ENCODE measurements at regions not wholly inside any gene's neighbourhood (a gene's known extent, or its start where the extent isn't known, plus 50 kb on each side); places are given as distances from the start of the nearest gene placed in this dataset.

- H3K4me3 Mint-ChIP-seq (ENCODE audit: low read depth, unreplicated experiment): no peak overlapping the region
- H3K27ac Mint-ChIP-seq (ENCODE audit: unreplicated experiment): no peak overlapping the region
- H3K9me3 Mint-ChIP-seq (ENCODE audit: low read depth, unreplicated experiment): no peaks in the 10 kb centered on the region
- no peaks in the 10 kb centered on the region for H3K27me3 Mint-ChIP-seq (ENCODE audit: unreplicated experiment)
- TF ChIP-seq, protein P1, sequence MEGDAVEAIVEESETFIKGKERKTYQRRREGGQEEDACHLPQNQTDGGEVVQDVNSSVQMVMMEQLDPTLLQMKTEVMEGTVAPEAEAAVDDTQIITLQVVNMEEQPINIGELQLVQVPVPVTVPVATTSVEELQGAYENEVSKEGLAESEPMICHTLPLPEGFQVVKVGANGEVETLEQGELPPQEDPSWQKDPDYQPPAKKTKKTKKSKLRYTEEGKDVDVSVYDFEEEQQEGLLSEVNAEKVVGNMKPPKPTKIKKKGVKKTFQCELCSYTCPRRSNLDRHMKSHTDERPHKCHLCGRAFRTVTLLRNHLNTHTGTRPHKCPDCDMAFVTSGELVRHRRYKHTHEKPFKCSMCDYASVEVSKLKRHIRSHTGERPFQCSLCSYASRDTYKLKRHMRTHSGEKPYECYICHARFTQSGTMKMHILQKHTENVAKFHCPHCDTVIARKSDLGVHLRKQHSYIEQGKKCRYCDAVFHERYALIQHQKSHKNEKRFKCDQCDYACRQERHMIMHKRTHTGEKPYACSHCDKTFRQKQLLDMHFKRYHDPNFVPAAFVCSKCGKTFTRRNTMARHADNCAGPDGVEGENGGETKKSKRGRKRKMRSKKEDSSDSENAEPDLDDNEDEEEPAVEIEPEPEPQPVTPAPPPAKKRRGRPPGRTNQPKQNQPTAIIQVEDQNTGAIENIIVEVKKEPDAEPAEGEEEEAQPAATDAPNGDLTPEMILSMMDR (IDR thresholded peaks at IDR 0.05; ENCODE audit: unreplicated experiment): no peak
- CTCF ChIA-PET: no interaction called here
- intact Hi-C loops (cut with micrococcal nuclease; ENCODE audit: unreplicated experiment): no loop called here
- no peak for DNase-seq
- H3K36me3 Mint-ChIP-seq (ENCODE audit: insufficient read depth, unreplicated experiment): no peaks in the 10 kb centered on the region
- peaks cover 6% of the 10 kb centered on the region for H3K4me1 Mint-ChIP-seq (ENCODE audit: low read depth, unreplicated experiment)
- no TSS peak for BruUV-seq (replicated peaks)
Measured at GRCh38 chr2:201983800-201984199, 49.9 kb upstream of the FZD7 start.

Data from Calu3 (cell line).